HG03025 (cell line): ENCODE measurements at regions not wholly inside any gene's neighbourhood (a gene's known extent, or its start where the extent isn't known, plus 50 kb on each side); places are given as distances from the start of the nearest gene placed in this dataset.

Source experiments
- ATAC-seq: cut with Tn5 transposase; IDR thresholded peaks from one replicate; pipeline ENCODE4 v1.9.1; 2021; ENCODE audit warnings: mild to moderate bottlenecking, moderate library complexity; ENCODE audit not compliant: unreplicated experiment, low FRiP score

- no peak for ATAC-seq
Measured at GRCh38 chr7:18430810-18431209, 64.7 kb upstream of the HDAC9 start.

DNA sequence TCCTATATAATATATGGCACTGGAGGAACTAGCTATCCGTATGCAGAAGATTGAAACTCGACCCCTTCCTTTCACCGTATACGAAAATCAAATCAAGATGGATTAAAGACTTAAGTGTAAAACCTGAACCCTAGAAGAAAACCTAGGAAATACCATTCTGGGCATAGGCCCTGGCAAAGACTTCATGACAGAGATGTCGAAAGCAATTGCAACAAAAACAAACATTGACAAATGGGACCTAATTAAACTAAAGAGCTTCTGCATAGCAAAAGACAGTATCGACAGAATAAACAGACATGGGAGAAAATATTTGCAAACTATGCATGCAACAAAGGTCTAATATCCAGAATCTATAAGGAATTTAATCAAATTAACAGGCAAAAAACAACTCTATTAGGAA lies 61.4 kb upstream of the HDAC9 start:
- ATAC-seq = no peak

GRCh38 chr7:18437101-18437500 lies 58.4 kb upstream of the HDAC9 start:
- no peak for ATAC-seq

DNA sequence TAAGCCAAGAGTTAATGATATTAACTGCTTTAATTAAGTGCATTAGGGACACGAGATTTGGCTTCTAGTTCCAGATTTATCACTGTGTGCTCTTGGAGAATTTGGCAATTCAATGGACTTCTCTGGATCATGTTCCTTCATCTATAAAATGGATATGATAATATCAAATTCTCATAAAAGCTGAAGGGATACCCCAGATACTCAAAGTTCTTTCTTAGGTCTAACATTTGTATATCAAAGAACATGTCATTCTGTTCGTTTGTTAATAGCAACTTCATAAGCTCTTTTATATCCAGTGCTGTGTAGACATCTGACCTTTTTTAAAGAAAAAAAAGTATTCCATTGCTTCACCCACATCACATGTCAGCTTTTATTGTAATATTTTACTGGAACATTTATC lies 54.6 kb upstream of the HDAC9 start:
- ATAC-seq = no peak

- ATAC-seq = no peak
Measured at GRCh38 chr7:18444826-18445225, 50.7 kb upstream of the HDAC9 start.

DNA sequence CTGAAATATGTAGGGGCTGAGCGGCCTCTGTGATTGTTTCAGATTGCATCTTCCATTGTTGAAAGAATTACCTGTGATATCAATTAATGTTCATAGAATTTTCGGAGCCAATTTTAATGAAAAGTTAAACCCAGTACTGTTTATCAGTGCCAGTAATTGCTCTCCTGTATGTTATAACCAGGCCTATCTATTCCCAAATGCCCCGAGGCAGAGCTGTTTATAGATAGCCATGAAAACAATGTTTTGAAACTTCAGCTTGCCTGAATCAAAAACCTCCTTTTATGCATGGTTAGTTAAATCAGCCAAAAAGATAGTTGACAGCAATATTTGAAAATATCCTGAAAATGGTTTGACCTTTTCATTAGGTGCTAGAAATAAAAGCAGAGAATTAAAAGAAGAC lies 50.1 kb upstream of the HDAC9 start:
- ATAC-seq = no peak
